GM12878 (cell line): ENCODE measurements at regions not wholly inside any gene's neighbourhood (a gene's known extent, or its start where the extent isn't known, plus 50 kb on each side); places are given as distances from the start of the nearest gene placed in this dataset.

Experiments
- BHLHE40 ChIP-seq, 2 experiments: fragments of 450-650 bp in 1 of 2; IDR thresholded peaks; 2 replicates each; pipeline ENCODE4 v1.6.1; 2011 to 2017; ENCODE audit warnings: low read depth in 2 of 2, borderline replicate concordance in 1 of 2, improper control_type of control experiment in 1 of 2, low read length in 1 of 2, mild to moderate bottlenecking in 1 of 2
- RAD51 ChIP-seq: fragments of 450-650 bp; IDR thresholded peaks from 2 replicates; pipeline ENCODE4 v1.6.1; 2016; ENCODE audit warnings: moderate library complexity, mild to moderate bottlenecking, inconsistent platforms
- SMARCA5 ChIP-seq: fragments of 450-650 bp; IDR thresholded peaks from 2 replicates; pipeline ENCODE4 v1.6.1; 2017; ENCODE audit warnings: mild to moderate bottlenecking
- TF ChIP-seq, protein P1 (sequence below): IDR thresholded peaks from 2 replicates; pipeline ENCODE4 v1.6.1; 2012; ENCODE audit warnings: mild to moderate bottlenecking, low read depth, low read length
- TF ChIP-seq, protein P2 (sequence below), 3 experiments: IDR thresholded peaks in 2 of 3; conservative IDR thresholded peaks in 1 of 3; 2 replicates each; pipeline ENCODE4 v1.5.1; 2011; ENCODE audit warnings: low read depth in 3 of 3, low read length in 3 of 3, mild to moderate bottlenecking in 3 of 3, control low read depth in 2 of 3, moderate library complexity in 2 of 3, inconsistent platforms in 1 of 3, mixed read lengths in 1 of 3; ENCODE audit not compliant: control insufficient read depth in 2 of 3, insufficient read depth in 1 of 3; ENCODE audit errors: extremely low read depth in 1 of 3

DNA sequence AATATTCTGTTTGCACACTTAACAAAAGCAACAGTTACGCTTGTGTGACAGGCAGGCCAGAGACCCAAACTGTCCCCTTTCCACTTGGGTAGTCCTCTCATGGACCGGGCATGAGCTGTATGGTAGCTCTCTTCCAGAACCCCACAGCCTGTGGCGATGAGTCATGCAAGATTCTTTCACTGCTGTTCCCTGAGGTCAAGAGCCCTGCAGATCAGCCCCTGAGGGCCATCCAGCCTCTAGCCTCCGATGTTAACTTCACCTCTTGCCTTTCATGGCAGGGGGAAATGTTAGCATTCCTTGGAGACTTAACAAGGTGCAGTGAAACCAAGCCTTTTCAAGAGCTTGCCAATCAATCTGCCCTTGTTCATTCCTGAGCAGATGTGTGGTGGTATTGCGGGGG, 63.2 kb upstream of the DEUP1 start:
- TF ChIP-seq, protein P1, sequence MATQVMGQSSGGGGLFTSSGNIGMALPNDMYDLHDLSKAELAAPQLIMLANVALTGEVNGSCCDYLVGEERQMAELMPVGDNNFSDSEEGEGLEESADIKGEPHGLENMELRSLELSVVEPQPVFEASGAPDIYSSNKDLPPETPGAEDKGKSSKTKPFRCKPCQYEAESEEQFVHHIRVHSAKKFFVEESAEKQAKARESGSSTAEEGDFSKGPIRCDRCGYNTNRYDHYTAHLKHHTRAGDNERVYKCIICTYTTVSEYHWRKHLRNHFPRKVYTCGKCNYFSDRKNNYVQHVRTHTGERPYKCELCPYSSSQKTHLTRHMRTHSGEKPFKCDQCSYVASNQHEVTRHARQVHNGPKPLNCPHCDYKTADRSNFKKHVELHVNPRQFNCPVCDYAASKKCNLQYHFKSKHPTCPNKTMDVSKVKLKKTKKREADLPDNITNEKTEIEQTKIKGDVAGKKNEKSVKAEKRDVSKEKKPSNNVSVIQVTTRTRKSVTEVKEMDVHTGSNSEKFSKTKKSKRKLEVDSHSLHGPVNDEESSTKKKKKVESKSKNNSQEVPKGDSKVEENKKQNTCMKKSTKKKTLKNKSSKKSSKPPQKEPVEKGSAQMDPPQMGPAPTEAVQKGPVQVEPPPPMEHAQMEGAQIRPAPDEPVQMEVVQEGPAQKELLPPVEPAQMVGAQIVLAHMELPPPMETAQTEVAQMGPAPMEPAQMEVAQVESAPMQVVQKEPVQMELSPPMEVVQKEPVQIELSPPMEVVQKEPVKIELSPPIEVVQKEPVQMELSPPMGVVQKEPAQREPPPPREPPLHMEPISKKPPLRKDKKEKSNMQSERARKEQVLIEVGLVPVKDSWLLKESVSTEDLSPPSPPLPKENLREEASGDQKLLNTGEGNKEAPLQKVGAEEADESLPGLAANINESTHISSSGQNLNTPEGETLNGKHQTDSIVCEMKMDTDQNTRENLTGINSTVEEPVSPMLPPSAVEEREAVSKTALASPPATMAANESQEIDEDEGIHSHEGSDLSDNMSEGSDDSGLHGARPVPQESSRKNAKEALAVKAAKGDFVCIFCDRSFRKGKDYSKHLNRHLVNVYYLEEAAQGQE, result no peak
- TF ChIP-seq BHLHE40 (IDR thresholded peaks at IDR 0.05; ENCODE audit: borderline replicate concordance in 1 of 2, low read depth in 2 of 2, low read length in 1 of 2) (no peak), RAD51 (no peak), SMARCA5 (no peak)
- TF ChIP-seq, protein P2, sequence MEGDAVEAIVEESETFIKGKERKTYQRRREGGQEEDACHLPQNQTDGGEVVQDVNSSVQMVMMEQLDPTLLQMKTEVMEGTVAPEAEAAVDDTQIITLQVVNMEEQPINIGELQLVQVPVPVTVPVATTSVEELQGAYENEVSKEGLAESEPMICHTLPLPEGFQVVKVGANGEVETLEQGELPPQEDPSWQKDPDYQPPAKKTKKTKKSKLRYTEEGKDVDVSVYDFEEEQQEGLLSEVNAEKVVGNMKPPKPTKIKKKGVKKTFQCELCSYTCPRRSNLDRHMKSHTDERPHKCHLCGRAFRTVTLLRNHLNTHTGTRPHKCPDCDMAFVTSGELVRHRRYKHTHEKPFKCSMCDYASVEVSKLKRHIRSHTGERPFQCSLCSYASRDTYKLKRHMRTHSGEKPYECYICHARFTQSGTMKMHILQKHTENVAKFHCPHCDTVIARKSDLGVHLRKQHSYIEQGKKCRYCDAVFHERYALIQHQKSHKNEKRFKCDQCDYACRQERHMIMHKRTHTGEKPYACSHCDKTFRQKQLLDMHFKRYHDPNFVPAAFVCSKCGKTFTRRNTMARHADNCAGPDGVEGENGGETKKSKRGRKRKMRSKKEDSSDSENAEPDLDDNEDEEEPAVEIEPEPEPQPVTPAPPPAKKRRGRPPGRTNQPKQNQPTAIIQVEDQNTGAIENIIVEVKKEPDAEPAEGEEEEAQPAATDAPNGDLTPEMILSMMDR (IDR thresholded peaks at IDR 0.05 in 2 of 3, conservative IDR thresholded peaks at IDR 0.05 in 1 of 3; ENCODE audit: control insufficient read depth in 2 of 3, extremely low read depth in 1 of 3, insufficient read depth in 1 of 3, low read depth in 3 of 3, low read length in 3 of 3), result no peak
